GM18868 (cell line): ENCODE measurements at regions not wholly inside any gene's neighbourhood (a gene's known extent, or its start where the extent isn't known, plus 50 kb on each side); places are given as distances from the start of the nearest gene placed in this dataset.
"Not testable (repeated sequence)": the region's sequence is repeated elsewhere in the genome, so short reads cannot be mapped to it uniquely, and the experiment has no call there.

Source experiments
- ATAC-seq: cut with Tn5 transposase; IDR thresholded peaks from one replicate; pipeline ENCODE4 v1.9.1; 2021; ENCODE audit warnings: mild to moderate bottlenecking, moderate library complexity; ENCODE audit not compliant: unreplicated experiment

DNA sequence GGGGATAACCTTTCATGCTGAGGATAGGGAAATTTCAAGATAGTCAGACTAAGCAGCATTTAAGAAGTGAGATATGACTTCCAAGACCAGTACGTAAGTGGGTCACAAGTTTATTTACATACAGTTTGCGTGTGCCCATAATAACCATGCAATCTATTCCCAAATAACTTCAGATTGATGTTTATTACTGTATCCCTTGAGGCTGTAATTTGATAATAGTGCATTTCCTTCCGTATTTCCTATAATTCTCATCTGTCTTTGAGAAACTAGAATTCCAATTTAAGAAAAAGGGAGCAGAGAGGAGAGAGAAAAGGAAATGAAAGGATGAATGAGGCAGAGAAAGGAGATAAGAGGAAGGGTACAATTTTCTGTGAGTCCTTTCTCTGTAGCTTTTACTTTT, 1073.1 kb downstream of the EPHA3 start:
- ATAC-seq = no peak

DNA sequence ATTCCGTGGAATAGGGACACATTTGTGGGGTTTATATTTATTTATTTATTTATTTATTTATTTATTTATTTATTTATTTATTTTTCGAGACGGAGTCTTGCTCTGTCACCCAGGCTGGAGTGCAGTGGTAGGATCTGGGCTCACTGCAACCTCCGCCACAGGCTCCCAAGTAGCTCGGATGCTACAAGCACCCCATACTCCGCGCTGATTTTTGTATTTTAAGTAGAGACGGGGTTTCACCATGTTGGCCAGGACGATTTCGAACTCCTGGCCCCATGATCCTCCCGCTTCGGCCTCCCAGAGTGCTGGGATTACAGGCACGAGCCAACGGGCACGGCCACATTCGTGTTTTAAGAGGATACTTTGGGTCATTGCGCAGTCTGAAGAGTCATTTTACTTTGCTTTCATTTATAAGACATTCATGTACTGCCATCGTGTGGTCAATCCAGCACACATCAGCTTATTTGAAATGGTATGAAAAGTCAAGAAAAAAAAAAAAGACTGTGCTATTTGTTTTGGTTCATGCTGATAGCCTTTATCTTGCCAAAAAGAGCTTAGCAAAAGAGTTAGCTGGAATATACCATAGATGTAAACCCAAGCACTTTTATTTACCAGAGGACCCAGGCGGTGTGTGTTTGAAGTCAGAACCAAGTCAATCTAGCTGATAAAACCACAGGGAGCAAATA, 1075.0 kb downstream of the EPHA3 start:
- ATAC-seq = peak; percentile 95

DNA sequence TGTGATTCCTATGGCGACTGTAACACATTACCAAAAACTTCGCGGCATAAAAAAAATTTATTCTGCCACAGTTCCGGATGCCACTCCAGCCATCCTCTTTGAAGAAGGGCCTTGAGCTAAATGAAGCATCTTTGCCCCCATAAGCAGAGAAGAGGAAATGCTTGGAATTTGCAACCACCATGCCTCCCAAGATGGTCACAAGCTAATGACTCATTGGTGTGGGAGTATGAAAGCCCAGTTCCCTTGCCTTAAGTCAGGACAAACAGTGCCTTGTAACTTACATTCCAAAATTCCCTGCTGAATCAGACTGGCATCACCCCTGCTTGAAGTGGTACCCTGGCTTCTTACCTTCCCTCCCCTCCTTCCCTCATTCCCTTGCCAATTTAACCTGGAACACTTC, 1077.4 kb downstream of the EPHA3 start:
- no peak for ATAC-seq

DNA sequence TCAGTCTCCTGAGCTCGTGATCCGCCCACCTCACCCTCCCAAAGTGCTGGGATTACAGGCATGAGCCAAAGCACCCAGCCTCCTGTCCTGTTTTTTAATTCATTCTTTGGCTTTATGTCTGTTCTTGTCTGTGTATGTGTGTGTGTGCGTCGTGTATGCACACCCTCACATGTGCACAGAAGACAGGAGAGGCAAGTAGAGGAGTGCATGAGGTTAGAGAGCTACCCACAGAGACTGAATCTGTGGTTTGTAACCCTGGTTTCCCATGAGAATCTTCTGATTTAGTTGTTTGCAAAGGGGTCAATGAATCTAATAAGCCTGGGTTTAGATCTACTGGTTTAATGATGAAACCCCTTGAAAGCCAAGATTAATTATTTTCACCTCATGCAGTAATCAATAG, 1090.0 kb downstream of the EPHA3 start:
- not testable (repeated sequence) for ATAC-seq

DNA sequence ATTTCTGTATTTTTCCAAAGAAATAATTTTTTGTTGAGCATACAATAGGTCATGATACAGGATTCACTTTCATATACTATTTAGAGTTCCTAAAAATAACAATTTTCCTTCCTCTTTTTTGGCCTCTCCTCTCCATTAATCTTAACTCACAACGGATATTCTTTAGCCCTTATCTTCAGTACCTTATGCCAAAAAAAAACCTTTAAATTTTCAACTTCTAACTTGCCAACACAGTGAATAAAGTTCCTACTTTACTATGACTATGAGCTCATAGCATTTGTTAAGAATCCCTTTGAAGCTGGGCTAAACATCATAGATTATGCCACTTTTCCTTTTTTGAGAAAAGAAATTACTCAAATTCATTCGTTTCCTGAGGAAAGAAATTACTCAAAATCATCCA, 1095.5 kb downstream of the EPHA3 start:
- not testable (repeated sequence) for ATAC-seq

DNA sequence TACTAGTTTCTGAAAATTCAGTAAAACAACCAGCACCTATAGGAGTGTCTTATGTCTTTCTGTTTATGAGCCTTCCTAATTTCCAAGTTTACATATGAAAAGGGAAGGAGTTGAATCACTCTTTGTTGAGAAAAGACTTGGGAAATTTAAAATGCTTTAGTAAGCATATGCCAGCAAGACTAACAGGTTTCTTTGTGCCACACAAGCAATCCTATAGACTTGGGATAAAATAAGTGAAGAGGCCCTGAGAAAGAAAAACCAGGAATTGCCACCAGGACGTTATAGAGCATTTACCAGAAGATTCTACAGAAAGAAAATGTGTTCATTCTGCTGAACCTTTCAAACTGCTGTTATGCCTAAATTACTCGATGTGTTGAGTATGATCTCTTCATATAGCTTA, 1099.1 kb downstream of the EPHA3 start:
- not testable (repeated sequence) for ATAC-seq

DNA sequence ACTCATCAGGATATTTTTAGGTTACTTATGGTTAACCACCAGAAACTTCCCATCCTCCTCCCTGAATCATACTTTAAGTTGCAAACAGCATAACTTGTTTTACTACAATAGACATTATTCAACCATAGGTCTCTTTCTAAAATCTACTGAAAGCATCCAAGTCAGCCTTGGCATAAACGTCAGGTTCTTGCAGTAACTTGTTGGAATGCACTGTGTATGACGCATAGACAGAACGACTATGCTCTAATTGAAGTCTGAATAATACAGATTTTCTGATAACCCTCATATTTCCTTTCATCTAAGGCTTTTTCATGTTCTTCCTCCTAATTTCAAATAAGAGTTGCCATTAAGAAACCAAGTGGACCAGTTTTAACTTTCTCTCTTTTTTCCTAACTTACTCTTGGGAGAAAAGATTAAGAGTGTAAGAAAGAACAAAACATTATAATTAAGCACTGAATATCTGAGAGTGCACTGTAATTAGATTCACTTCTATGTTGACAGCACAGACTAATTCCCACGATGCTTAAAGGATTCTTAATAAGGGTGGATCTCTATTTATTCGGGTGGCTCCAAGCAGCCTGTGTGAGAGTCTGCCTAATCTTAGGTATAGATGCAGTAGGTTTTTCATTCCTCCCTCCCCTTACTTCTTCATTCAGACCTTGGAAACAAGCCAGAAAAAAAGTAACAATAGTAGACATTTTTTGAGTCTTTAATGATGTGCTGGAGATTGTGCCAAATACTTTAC, 1100.1 kb downstream of the EPHA3 start:
- not testable (repeated sequence) for ATAC-seq

DNA sequence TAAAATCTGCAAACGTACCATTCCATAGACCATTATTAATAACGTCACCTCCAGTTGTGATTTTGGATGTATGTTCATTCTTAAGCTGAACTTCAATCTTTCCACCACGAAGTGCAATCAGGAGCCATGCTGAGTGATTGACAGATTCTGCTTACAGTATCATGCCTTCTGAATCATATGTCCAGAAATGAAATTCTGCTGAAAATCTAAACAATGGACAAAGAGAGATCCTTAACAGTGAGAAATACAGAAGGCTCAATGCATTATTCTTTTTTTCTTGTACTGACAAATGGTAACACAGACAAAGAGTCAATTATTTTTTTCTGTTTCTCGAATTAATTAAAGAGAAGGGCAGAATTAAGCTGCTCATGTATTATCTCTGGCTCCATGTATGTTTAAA, 1114.5 kb downstream of the EPHA3 start:
- ATAC-seq = no peak

DNA sequence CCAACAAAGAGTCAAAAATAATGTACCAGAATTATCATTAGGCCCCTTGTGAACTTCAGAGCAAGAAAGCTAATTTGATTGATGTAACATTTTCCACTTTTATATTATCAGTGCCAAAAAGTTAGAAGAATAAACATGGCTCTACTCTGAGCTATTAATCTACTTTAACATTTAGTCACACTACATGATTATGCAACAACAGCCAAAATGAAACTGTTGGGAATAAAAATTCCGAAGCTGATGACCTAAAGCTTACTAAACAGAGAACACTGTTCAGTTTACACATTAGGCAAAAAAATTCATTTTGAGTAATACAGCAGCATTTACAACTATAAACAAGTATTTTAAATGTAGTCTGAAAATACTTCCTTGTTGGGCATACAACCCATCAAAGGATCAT, 1134.1 kb downstream of the EPHA3 start:
- no peak for ATAC-seq

DNA sequence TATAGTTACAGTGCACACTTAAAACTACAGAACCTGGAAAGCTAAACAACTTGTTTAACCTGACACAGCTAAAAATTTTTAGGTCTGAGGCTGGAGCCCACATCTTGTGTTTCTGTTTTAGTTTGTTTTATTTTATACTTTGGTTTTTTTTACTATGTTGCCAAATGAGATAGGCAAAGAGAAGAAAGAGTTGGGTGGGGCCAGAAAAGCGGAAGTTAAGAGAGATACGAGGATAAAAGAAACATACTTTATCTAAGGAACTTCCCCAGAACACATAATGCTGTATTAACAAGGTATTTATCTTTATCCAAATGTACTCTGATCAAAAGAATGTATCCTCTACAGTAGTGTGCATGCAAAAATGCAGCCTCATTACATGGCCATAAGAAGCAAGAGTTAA, 1145.7 kb downstream of the EPHA3 start:
- no peak for ATAC-seq

DNA sequence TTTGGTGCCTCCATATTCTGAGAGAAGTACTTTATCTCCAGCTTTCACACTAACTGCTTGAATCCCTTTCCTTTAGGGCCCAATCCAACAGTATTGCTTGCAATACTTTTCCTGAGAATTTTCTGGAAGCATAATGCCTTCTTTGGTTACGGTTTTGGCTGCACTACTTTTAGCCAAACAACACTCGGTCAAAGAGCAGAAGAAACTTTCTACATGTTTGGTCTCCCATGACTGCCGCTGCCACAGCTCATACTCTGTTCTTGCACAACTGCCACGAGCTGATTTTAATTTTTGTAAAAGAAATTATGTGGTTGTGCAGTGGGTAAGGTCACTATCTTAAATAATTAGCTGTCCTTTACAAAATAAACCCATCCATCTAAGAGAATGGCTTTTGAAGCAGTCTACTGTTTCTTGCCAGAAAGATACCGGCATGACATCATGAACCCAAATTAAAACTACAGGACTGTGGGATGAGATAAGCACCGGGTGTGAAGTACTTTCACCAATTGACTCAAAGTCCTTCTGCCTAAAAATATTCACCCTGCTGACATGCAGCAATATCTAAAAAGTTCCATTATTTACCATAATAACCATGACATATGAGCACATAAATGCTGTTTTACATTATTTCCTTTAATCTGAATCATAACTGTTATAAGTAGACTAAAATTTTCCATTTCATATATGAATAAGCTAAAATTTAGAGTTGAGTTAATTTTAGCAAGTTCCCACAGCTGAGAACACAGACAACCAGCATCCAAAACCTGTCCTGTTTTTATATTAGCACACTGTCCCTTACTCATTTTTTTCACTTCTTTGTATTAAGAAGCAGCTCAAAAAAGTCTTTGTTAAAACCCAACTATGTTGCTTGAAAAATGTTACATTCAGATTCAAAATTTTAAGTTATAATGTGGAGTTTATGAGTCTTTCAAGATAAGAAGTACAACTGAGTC, 1154.3 kb downstream of the EPHA3 start:
- no peak for ATAC-seq
